ENCODE measurements at regions not wholly inside any gene's neighbourhood (a gene's known extent, or its start where the extent isn't known, plus 50 kb on each side); places are given as distances from the start of the nearest gene placed in this dataset.

- TF ChIP-seq ISL1 (CRISPR knock-in tag; IDR thresholded peaks at IDR 0.05) (no peak), RARB (CRISPR knock-in tag; IDR thresholded peaks at IDR 0.05) (no peak), ZFP30 (CRISPR knock-in tag; IDR thresholded peaks at IDR 0.05) (no peak), TOX (CRISPR knock-in tag; IDR thresholded peaks at IDR 0.05; ENCODE audit: borderline replicate concordance) (no peak), CREB5 (CRISPR knock-in tag; IDR thresholded peaks at IDR 0.05; ENCODE audit: low read depth) (no peak), TCF4 (CRISPR knock-in tag; IDR thresholded peaks at IDR 0.05; ENCODE audit: borderline replicate concordance) (no peak), ZFP3 (CRISPR knock-in tag; IDR thresholded peaks at IDR 0.05) (no peak), OSR1 (CRISPR knock-in tag; IDR thresholded peaks at IDR 0.05) (no peak), SNAI2 (CRISPR knock-in tag; IDR thresholded peaks at IDR 0.05) (no peak)
- TF ChIP-seq, protein P1, sequence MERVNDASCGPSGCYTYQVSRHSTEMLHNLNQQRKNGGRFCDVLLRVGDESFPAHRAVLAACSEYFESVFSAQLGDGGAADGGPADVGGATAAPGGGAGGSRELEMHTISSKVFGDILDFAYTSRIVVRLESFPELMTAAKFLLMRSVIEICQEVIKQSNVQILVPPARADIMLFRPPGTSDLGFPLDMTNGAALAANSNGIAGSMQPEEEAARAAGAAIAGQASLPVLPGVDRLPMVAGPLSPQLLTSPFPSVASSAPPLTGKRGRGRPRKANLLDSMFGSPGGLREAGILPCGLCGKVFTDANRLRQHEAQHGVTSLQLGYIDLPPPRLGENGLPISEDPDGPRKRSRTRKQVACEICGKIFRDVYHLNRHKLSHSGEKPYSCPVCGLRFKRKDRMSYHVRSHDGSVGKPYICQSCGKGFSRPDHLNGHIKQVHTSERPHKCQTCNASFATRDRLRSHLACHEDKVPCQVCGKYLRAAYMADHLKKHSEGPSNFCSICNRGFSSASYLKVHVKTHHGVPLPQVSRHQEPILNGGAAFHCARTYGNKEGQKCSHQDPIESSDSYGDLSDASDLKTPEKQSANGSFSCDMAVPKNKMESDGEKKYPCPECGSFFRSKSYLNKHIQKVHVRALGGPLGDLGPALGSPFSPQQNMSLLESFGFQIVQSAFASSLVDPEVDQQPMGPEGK (CRISPR knock-in tag; IDR thresholded peaks at IDR 0.05; ENCODE audit: borderline replicate concordance) = no peak
Observed at GRCh38 chr22:48147831-48148230, 1385.4 kb downstream of the TBC1D22A start.

Measured in SK-N-SH treated with all-trans-retinoic acid at 6 μM for 48 hours (cell line).